DMS114 treated with DMSO at 0.1 percent for 48 hours (cell line): ENCODE measurements at regions not wholly inside any gene's neighbourhood (a gene's known extent, or its start where the extent isn't known, plus 50 kb on each side); places are given as distances from the start of the nearest gene placed in this dataset.

Experiments
- DNase-seq: peaks from one replicate; lab custom pipeline; 2025; ENCODE audit not compliant: unreplicated experiment; lab: John Stamatoyannopoulos, UW

- DNase-seq = no peak
Measured at GRCh38 chr7:32266932-32267475, 196.8 kb upstream of the PDE1C start.

GRCh38 chr7:32264702-32265284 is 194.6 kb upstream of the PDE1C start:
- DNase-seq = no peak

DNA sequence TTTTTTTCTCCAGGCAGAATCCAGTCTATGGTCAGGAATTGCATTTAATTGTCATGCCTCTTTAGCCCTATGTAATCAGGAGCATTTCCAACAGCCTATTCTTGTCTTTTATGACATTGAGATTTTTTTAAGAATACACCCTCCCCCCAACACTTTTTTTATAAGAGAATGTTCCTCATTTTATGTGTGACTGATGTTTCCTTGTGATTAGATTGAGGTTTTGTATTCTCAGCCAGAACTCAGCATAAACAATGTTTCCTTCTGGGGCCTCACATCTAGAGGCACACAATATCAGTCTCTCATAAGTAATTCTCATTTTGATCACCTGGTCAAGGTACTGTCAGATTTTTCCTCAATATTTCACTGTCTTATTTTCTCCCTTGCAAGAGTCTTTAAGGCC is 193.4 kb upstream of the PDE1C start:
- no peak for DNase-seq

GRCh38 chr7:32262315-32262714 is 192.1 kb upstream of the PDE1C start:
- DNase-seq = no peak

- no peak for DNase-seq
Measured at GRCh38 chr7:32259931-32260596, 189.9 kb upstream of the PDE1C start.

- no peak for DNase-seq
Measured at GRCh38 chr7:32258265-32258664, 188.1 kb upstream of the PDE1C start.

DNA sequence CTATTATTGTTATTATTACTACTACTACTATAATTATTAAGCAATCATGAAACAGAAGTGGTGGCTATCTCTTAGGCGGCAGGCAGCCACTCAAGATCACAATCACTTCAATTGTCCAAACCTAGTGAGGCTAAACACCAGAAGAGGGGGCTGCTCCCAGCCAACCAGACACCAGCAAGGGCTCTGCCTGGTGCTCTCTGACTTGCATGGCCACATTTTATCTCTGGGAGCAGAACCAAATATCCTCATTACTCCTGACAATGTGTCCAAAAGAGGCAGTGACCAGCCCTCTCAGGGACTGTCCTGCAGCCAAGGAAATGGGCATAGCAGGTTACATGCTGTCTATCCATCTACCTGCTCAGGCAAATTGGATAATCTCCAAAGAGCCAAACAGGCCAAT is 187.4 kb upstream of the PDE1C start:
- no peak for DNase-seq

DNA sequence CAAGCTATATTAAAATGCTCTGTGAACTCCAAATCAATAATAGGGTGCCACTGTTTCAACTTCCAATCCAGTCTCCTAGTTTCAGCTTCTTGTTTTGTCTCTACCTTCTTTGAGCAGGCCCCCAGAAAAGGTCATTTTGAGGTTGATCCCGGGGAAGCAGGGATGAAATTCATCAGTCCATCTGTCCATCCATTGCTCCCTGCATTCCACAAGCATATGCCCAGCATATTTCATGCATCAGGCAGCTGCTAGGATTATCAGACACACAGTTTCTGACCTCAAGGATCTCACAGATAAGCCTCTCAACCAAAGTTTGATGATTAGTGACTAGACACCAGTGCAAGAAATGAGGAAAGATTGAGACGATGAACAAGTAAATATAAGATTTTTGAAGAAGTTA is 186.6 kb upstream of the PDE1C start:
- no peak for DNase-seq

DNA sequence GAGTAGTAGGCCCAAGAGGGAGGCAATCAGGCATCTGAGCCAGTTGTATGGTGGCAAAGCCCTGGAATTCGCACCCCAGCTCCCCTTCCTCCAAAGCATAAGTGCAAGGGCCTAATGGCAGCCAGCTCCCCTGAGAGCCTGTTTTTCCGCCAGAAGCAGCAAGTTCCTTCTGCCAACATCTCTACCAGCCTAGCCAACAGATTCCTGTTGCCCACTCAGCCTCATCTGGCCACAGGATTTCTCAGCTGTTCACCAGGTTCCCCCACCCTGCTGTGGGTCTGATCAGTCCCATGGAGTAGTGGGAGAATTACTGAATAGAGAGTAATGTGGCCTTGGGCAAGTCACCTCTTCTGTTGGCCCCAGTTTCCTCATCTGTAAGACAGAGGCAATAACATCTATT is 186.2 kb upstream of the PDE1C start:
- no peak for DNase-seq

DNA sequence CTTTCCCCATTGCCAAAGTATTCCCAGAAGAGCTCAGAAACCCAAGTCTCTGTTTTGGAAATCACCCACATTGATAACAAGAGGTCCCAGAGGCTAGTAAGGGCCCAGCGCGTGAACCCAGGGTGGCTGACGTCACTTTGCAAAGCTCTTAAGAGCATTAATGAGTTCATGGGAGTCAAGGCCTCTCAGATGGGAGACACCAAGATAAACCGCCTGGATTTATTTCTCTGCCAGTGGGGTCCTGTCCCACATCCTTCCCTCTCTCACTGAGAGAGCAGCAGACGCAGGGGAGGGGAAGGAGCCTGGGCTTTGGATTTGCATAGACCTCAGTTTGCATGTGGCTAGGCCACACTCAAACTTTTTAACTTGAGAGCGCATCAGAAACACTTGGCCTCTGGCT is 184.8 kb upstream of the PDE1C start:
- DNase-seq = no peak

GRCh38 chr7:32253299-32253698 is 183.1 kb upstream of the PDE1C start:
- no peak for DNase-seq

DNA sequence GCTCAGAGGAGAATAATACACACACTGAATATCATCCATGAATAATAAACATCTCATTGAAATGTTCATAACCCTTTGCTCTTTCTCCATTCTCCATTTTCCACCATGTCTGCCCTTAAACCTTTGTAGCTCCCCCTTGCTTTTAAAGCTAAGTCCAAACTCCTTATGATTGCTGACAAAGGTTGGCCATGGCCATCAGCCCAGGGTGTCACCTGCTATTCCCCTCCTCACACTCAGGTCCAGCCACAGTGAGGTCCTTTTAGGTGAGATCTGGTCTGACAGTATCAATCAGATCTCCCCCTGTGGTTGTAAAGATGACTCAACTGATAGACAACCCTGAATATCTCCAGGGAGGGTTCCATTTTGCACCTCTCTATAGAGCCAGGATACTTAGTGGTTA is 181.5 kb upstream of the PDE1C start:
- no peak for DNase-seq

GRCh38 chr7:32250471-32251260 is 180.5 kb upstream of the PDE1C start:
- DNase-seq = no peak

DNA sequence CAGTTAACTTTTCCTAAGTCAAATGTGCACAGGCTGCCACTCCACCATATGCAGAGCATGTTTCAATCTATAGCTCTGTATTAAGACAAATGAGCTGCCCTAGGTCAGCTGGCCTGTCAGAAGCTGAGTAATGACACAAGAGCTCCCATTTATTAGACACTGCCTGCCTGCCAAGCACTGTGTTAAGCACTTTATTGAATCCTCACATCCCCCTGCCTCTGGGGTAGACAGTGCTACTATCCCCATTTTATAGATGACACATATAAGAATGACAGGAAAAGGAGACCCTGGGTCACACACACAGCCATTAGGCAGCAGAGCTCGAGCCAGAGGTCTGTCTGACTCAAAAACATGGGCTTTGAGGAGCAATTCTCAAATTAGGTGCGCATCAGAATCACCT is 179.8 kb upstream of the PDE1C start:
- no peak for DNase-seq

GRCh38 chr7:32248522-32248921 is 178.3 kb upstream of the PDE1C start:
- no peak for DNase-seq

DNA sequence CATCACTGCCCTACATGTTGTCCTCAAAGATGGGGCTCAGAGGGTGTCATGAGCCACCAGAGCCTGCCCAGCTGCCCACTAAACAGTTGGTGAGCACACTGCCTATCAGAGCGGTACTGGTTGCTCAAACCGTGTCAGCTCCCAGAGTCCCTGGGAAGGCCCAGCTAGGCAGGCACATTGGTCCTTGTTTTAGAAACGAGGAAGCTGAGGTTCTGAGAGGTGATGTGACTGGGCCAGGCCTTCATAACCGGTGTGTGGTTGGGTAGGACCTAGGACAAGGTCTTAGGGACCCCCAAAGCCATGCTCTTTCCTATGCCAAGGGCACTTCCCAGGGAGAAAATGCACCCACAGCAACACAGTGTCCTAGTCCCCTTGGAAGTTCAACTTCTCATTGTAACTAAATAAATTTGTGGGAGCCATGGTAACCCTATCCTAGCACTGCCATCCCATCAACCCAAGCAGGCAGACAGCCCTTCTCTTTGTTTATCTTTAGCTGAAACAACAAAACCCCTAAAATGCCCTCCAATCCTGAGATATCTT is 174.7 kb upstream of the PDE1C start:
- no peak for DNase-seq

- no peak for DNase-seq
Measured at GRCh38 chr7:32243687-32244290, 173.6 kb upstream of the PDE1C start.

GRCh38 chr7:32242436-32242835 is 172.2 kb upstream of the PDE1C start:
- DNase-seq = no peak

DNA sequence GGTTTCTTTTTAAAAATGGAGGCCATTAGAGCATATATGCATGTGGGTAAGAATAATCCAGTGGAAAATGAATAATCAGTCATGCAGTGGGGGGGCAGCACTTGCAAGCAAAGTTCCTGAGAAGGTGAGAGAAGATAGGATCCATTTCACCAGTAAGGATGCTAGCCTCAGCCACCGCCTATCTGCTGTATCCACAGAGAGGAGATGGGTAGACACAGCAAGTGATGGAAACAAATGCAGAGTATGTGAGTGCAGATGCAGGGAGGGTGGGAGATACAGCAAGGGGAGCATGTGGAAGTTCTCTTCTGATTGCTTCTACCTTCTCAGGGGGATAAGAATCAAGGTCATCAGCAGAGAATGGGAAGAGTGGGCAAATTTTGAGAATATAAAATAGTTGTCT is 171.4 kb upstream of the PDE1C start:
- DNase-seq = no peak

DNA sequence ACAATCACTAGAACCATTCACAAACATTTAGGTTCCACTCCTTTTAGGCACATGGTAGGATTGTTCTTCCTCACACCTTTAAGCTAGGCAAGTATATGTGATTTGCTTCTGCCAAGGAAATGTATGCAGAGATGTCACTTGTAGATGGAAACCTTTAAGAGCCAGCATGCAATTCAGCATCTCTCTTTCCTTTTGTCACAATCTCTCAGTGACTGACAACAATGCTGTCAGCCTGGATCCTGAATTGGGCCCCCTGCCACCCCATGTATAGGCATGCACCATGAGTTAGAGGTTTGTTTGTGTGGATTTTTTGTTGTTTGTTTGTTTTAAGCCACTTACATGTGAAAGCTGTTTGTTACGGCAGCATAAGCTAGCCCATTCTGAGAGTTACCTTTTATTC is 169.6 kb upstream of the PDE1C start:
- no peak for DNase-seq

DNA sequence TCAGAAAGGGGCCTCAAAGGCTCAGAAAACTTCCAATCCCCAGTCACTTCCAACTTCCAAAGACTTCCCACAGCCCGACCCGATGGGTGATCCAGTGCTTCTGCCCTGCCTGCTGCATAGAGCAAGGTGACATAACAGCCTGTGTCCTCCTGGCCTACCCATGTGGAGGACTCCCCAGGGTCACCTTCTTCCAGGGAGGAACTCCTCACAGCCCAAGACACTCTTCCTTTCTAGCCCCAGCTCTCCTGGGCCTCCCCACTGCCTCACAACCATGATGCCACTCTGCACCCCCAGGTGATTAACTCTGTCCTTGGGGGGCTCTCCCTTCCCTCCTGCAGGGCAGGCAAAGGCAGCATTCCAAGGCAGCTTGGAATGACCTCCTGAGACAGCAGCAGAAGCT is 158.4 kb upstream of the PDE1C start:
- DNase-seq = no peak
